Right lobe of liver (tissue), 6 donors: ENCODE measurements at regions not wholly inside any gene's neighbourhood (a gene's known extent, or its start where the extent isn't known, plus 50 kb on each side); places are given as distances from the start of the nearest gene placed in this dataset.
"Not testable (repeated sequence)": the region's sequence is repeated elsewhere in the genome, so short reads cannot be mapped to it uniquely, and the experiment has no call there.

Experiments used
- ATAC-seq, 4 donors: fragments of 200-7000 bp; cut with Tn5 transposase; one replicate each; pipeline ENCODE4 v1.9.1; 2020; ENCODE audit warnings: mild to moderate bottlenecking in 4 of 4, moderate library complexity in 4 of 4
- DNase-seq, 3 donors: peaks; one replicate each; pipeline ENCODE4 v3.0.0-alpha.2; 2020
- H3K27ac ChIP-seq, 3 donors: fragments of 200-600 bp; one replicate each; pipeline ENCODE4 v1.8.0; 2022
- H3K27me3 ChIP-seq, 2 donors: fragments of 200-600 bp; one replicate each; pipeline ENCODE4 v1.8.0; 2022
- H3K36me3 ChIP-seq, 4 donors: fragments of 200-600 bp; sonication (generic) in 1 of 4; one replicate each; pipeline versions ENCODE4 v1.5.1 to v1.8.0; 2017 to 2022; ENCODE audit warnings: control low read depth in 1 of 4
- H3K4me1 ChIP-seq, 4 donors: fragments of 200-600 bp; sonication (generic) in 1 of 4; one replicate each; pipeline versions ENCODE4 v1.5.1 to v1.8.0; 2017 to 2022; ENCODE audit warnings: control low read depth in 1 of 4
- H3K4me3 ChIP-seq, 3 donors: fragments of 200-600 bp; one replicate each; pipeline ENCODE4 v1.8.0; 2022
- H3K9me3 ChIP-seq, 4 donors: fragments of 200-600 bp; sonication (generic) in 1 of 4; one replicate each; pipeline versions ENCODE4 v1.5.1 to v1.8.0; 2017 to 2022; ENCODE audit warnings: control low read depth in 1 of 4
- POLR2A ChIP-seq: fragments of 450-650 bp; IDR thresholded peaks from one replicate; pipeline ENCODE4 v1.6.1; 2017; ENCODE audit warnings: antibody characterized with exemption, mild to moderate bottlenecking
- WGBS: methylation state at CpG from one replicate; pipeline ENCODE4 v1.1.6; 2018; ENCODE audit warnings: low coverage, low lambda C conversion rate; ENCODE audit not compliant: insufficient coverage; ENCODE audit errors: missing lambda C conversion rate; 5-methylcytosine and 5-hydroxymethylcytosine counted together
- intact Hi-C, 2 donors: fragments of 100-400 bp; cut with DNase I; formaldehyde crosslinking; loops; one replicate each; pipeline versions ENCODE4 v1.11.2 to v1.14.1; 2022
- TF ChIP-seq, protein P1 (sequence below), 4 donors: fragments of 200-600 bp in 3 of 4; fragments of 450-650 bp in 1 of 4; IDR thresholded peaks; one replicate each; pipeline versions ENCODE4 v1.5.1 to v1.8.0; 2016 to 2022; ENCODE audit warnings: antibody characterized with exemption in 4 of 4, mild to moderate bottlenecking in 2 of 4
- donor health status: DM: no; HTN: yes; CAD: no.
- donor health status: DM: no; HTN: no; CAD: no.
- donor health status: DM: no; HTN: no; CAD: no.
- donor health status: DM: no; HTN: yes; CAD: no.
- donor health status: DM: no; HTN: yes; CAD: no.

- intact Hi-C loops, result no loop called here
- Histone ChIP-seq H3K27me3 (no peaks in the 10 kb centered on the region), H3K4me3 (no peak overlapping the region), H3K27ac (no peak overlapping the region), H3K36me3 (no peaks in the 10 kb centered on the region), H3K4me1 (no peaks in the 10 kb centered on the region), H3K9me3 (no peaks in the 10 kb centered on the region)
- WGBS, result 49% methylated on average over 3 of the region's 3 CpGs
- ATAC-seq (peak in 3 of 4 donors; percentile 36 to 41 (median 41)), DNase-seq (no peak)
- no peak for TF ChIP-seq POLR2A
- TF ChIP-seq, protein P1, sequence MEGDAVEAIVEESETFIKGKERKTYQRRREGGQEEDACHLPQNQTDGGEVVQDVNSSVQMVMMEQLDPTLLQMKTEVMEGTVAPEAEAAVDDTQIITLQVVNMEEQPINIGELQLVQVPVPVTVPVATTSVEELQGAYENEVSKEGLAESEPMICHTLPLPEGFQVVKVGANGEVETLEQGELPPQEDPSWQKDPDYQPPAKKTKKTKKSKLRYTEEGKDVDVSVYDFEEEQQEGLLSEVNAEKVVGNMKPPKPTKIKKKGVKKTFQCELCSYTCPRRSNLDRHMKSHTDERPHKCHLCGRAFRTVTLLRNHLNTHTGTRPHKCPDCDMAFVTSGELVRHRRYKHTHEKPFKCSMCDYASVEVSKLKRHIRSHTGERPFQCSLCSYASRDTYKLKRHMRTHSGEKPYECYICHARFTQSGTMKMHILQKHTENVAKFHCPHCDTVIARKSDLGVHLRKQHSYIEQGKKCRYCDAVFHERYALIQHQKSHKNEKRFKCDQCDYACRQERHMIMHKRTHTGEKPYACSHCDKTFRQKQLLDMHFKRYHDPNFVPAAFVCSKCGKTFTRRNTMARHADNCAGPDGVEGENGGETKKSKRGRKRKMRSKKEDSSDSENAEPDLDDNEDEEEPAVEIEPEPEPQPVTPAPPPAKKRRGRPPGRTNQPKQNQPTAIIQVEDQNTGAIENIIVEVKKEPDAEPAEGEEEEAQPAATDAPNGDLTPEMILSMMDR (IDR thresholded peaks at IDR 0.05), result no peak
Observed at GRCh38 chr6:81962198-81962597, 209.7 kb upstream of the TENT5A start.

DNA sequence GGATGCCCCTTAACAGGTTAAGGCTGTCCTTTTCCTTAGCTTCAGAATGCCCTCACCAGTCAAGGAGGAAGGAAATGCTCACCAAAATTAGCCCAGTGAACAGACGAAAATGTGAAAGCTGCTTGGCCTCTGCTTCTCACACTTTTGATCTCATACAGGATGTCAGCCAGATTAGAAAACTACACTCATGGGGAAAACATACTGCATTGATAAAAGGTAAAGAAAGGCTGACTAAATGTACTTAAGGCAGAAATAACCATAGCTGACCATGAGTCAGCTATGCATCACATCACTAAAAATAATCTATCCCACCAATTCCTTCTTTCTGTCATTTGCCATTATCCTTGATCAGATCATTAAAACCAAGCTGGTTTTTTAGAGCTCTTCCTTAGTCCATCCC lies 198.4 kb upstream of the TENT5A start:
- H3K27me3 ChIP-seq, result no peaks in the 10 kb centered on the region
- intact Hi-C loops, result no loop called here
- 50% methylated on average over 1 of the region's 1 CpG for WGBS
- no peaks in the 10 kb centered on the region for H3K36me3 ChIP-seq
- no peaks in the 10 kb centered on the region for H3K4me1 ChIP-seq
- H3K27ac ChIP-seq, result no peak overlapping the region
- no peak for ATAC-seq
- DNase-seq, result no peak
- H3K4me3 ChIP-seq, result no peak overlapping the region
- TF ChIP-seq POLR2A, result no peak
- TF ChIP-seq, protein P1 (IDR thresholded peaks at IDR 0.05), result no peak
- no peaks in the 10 kb centered on the region for H3K9me3 ChIP-seq

DNA sequence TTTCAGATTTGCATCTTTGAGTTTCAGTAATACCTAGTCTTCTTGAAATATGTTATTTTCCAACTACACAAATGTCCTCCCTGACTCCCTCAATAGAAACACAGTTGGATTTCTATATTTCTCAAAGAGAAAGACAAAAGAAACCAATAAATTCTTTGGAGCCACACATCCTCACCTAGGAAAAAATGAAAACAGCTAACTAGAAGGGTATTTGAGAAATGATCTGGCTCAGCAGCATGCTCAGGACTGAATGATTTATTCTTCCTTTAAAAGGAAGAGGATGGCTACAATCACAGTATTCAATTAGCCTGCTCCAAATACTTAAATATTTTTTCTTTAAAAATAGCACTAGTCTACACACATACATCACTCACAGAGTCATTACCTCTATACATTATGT lies 196.4 kb upstream of the TENT5A start:
- no peaks in the 10 kb centered on the region for H3K27me3 ChIP-seq
- intact Hi-C loops, result no loop called here
- no peak for ATAC-seq
- no peak overlapping the region for H3K4me3 ChIP-seq
- H3K27ac ChIP-seq, result no peak overlapping the region
- H3K4me1 ChIP-seq, result no peaks in the 10 kb centered on the region
- DNase-seq, result no peak
- H3K9me3 ChIP-seq, result no peaks in the 10 kb centered on the region
- TF ChIP-seq POLR2A, result no peak
- TF ChIP-seq, protein P1 (IDR thresholded peaks at IDR 0.05), result no peak
- H3K36me3 ChIP-seq, result no peaks in the 10 kb centered on the region

GRCh38 chr6:81948196-81948595 lies 195.7 kb upstream of the TENT5A start:
- 74% methylated on average over 3 of the region's 4 CpGs for WGBS
- H3K27ac ChIP-seq, DNase-seq, H3K4me3 ChIP-seq, H3K9me3 ChIP-seq, H3K4me1 ChIP-seq, ATAC-seq, intact Hi-C loops, H3K27me3 ChIP-seq, H3K36me3 ChIP-seq: not testable (repeated sequence)

DNA sequence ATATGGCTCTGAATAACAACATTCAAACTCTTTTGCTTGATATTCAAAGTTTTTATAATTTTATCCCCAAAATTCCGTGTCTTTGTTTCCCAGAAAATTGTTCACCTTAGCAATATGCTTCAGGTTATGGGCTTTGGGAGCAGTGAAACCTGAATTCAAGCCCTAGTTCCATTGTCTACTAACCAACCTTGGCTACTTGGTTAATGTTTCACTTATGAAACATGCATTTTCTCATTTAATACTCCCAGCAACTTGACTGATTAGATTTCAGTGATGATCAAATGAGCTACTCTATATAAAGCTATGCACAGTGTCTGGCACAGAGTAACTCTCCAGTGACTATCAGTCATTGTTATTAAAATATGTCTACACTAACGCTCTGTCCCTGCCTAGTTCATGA lies 192.2 kb upstream of the TENT5A start:
- Histone ChIP-seq H3K36me3 (no peaks in the 10 kb centered on the region), H3K4me3 (no peak overlapping the region), H3K4me1 (no peaks in the 10 kb centered on the region), H3K9me3 (no peaks in the 10 kb centered on the region), H3K27ac (no peak overlapping the region), H3K27me3 (no peaks in the 10 kb centered on the region)
- ATAC-seq, result no peak
- WGBS, result 92% methylated on average over 2 of the region's 2 CpGs
- intact Hi-C loops, result no loop called here
- DNase-seq, result no peak
- TF ChIP-seq, protein P1 (IDR thresholded peaks at IDR 0.05), result no peak
- no peak for TF ChIP-seq POLR2A

GRCh38 chr6:81942842-81943241 lies 190.4 kb upstream of the TENT5A start:
- intact Hi-C loops, ATAC-seq, H3K9me3 ChIP-seq, H3K36me3 ChIP-seq, H3K27ac ChIP-seq, DNase-seq, H3K27me3 ChIP-seq, H3K4me1 ChIP-seq, H3K4me3 ChIP-seq: not testable (repeated sequence)
- 63% methylated on average over 2 of the region's 3 CpGs for WGBS
